Fibroblast of pulmonary artery (primary cell): ENCODE measurements at regions not wholly inside any gene's neighbourhood (a gene's known extent, or its start where the extent isn't known, plus 50 kb on each side); places are given as distances from the start of the nearest gene placed in this dataset.

Source experiments
- DNase-seq: peaks from one replicate; pipeline ENCODE4 v3.0.0-alpha.2; 2010; ENCODE audit warnings: low read depth
- H3K4me3 ChIP-seq: replicated peaks from 2 replicates; pipeline ENCODE4 v1.5.1; 2011; ENCODE audit warnings: low read depth, mild to moderate bottlenecking, control low read depth, low read length, moderate library complexity
- CTCF ChIP-seq: IDR thresholded peaks from 2 replicates; pipeline ENCODE4 v1.5.1; 2011; ENCODE audit warnings: mild to moderate bottlenecking, control low read depth, low read length, inconsistent platforms; ENCODE audit errors: missing control alignments

- TF ChIP-seq CTCF, result no peak
- no peak for DNase-seq
These were observed 334.6 kb upstream of the IRX1 start for GRCh38 chr5:3261081-3261480.

GRCh38 chr5:3258050-3258449, 337.6 kb upstream of the IRX1 start:
- no peak overlapping the region for H3K4me3 ChIP-seq
- DNase-seq, result no peak
- no peak for TF ChIP-seq CTCF

More at GRCh38 chr5:3261081-3261480, 334.6 kb upstream of the IRX1 start:
- no peak overlapping the region for H3K4me3 ChIP-seq

- H3K4me3 ChIP-seq, result no peak overlapping the region
- TF ChIP-seq CTCF, result no peak
- no peak for DNase-seq
These were observed 343.4 kb upstream of the IRX1 start for GRCh38 chr5:3252235-3252634.

GRCh38 chr5:3251784-3252183, 343.8 kb upstream of the IRX1 start:
- no peak overlapping the region for H3K4me3 ChIP-seq
- no peak for DNase-seq
- no peak for TF ChIP-seq CTCF

GRCh38 chr5:3249401-3249800, 346.2 kb upstream of the IRX1 start:
- H3K4me3 ChIP-seq, result no peak overlapping the region
- DNase-seq, result no peak
- no peak for TF ChIP-seq CTCF

- DNase-seq, result no peak
- no peak overlapping the region for H3K4me3 ChIP-seq
- TF ChIP-seq CTCF, result no peak
These were observed 358.3 kb upstream of the IRX1 start for GRCh38 chr5:3237276-3237868.

GRCh38 chr5:3234566-3234965, 361.1 kb upstream of the IRX1 start:
- no peak overlapping the region for H3K4me3 ChIP-seq
- TF ChIP-seq CTCF, result no peak
- DNase-seq, result no peak
